ENCODE measurements at regions not wholly inside any gene's neighbourhood (a gene's known extent, or its start where the extent isn't known, plus 50 kb on each side); places are given as distances from the start of the nearest gene placed in this dataset.

DNA sequence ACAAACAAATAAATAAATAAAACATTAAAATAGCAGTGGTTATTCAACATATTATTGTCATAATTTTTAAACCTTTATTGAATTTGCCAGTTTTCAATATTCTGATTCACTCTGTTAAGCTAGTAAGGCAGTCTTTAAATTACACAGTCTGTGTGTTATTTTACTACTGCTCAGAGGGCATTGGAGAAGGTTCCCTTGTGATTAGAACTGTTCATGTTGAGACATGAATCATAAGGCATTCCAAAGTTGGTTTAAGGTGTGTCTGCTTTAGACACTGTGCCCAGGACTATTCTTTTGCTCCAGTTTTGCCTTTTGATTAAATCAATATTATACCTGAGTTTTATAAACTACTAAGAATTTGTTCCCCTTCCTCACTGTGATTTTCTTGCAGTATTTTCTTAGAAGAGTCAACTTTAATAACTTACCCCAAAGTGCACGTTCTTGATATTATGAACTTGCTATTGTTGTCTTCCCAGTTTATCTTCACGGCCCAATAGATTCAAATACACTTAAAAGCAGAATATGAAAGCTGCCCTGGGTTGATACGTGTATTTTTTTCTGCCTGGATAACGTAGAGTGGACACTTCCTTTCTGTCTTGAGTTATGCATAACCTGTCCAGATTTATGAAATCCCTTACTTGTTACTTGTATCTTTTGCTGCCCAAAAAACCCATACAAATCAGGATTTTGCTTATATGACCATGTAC, 105.3 kb upstream of the BCAT1 start:
- Mint-ChIP-seq H3K27ac (ENCODE audit: low read depth, unreplicated experiment) (peak overlapping the region; percentile 91), H3K36me3 (ENCODE audit: insufficient read depth, unreplicated experiment) (no peaks in the 10 kb centered on the region), H3K4me1 (ENCODE audit: insufficient read depth, unreplicated experiment) (peaks cover 41% of the 10 kb centered on the region), H3K9me3 (ENCODE audit: unreplicated experiment) (no peaks in the 10 kb centered on the region), H3K4me3 (ENCODE audit: unreplicated experiment) (peak overlapping the region; percentile 32), H3K27me3 (ENCODE audit: insufficient read depth, unreplicated experiment) (no peaks in the 10 kb centered on the region)
- intact Hi-C loops (cut with micrococcal nuclease) = no loop called here
- CTCF ChIA-PET = interaction anchor here (0.6 to 1.9 kb wide), 5 partner anchors 8 to 101 kb away, joined by 3 to 11 read pairs (median 5); no protein-coding TSS in a partner anchor
- POLR2A ChIA-PET = interaction anchor here (1.0 to 6.0 kb wide), 16 partner anchors 7 to 215 kb away, joined by 3 to 43 read pairs (median 5); no protein-coding TSS in a partner anchor
- BruUV-seq (replicated peaks) = TSS peak; percentile 22
- peak; percentile 70 for DNase-seq (ENCODE audit: unreplicated experiment)
- TF ChIP-seq, protein P1, sequence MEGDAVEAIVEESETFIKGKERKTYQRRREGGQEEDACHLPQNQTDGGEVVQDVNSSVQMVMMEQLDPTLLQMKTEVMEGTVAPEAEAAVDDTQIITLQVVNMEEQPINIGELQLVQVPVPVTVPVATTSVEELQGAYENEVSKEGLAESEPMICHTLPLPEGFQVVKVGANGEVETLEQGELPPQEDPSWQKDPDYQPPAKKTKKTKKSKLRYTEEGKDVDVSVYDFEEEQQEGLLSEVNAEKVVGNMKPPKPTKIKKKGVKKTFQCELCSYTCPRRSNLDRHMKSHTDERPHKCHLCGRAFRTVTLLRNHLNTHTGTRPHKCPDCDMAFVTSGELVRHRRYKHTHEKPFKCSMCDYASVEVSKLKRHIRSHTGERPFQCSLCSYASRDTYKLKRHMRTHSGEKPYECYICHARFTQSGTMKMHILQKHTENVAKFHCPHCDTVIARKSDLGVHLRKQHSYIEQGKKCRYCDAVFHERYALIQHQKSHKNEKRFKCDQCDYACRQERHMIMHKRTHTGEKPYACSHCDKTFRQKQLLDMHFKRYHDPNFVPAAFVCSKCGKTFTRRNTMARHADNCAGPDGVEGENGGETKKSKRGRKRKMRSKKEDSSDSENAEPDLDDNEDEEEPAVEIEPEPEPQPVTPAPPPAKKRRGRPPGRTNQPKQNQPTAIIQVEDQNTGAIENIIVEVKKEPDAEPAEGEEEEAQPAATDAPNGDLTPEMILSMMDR (IDR thresholded peaks at IDR 0.05; ENCODE audit: unreplicated experiment) = no peak

DNA sequence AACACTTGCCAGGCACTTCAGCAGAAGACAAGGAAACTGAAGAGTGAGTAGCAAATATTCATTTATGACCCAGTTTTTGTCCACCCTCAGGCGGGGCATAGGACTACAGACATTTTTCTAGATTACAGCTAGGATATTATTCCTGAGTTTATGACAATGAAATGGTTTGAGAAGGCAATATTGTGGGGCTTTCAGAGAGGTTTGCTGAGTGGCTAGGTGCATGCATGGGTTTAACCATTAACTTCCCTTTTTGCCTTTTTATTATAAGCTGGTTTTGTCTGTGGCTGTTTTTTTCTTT, 104.0 kb upstream of the BCAT1 start:
- BruUV-seq (replicated peaks) = no TSS peak
- Mint-ChIP-seq H3K27me3 (ENCODE audit: insufficient read depth, unreplicated experiment) (no peaks in the 10 kb centered on the region), H3K27ac (ENCODE audit: low read depth, unreplicated experiment) (peak overlapping the region; percentile 49), H3K9me3 (ENCODE audit: unreplicated experiment) (no peaks in the 10 kb centered on the region), H3K36me3 (ENCODE audit: insufficient read depth, unreplicated experiment) (no peaks in the 10 kb centered on the region), H3K4me3 (ENCODE audit: unreplicated experiment) (no peak overlapping the region), H3K4me1 (ENCODE audit: insufficient read depth, unreplicated experiment) (peaks cover 41% of the 10 kb centered on the region)
- CTCF ChIA-PET = interaction anchor here (0.8 to 1.9 kb wide), 4 partner anchors 10 to 102 kb away, joined by 3 to 11 read pairs (median 4); no protein-coding TSS in a partner anchor
- POLR2A ChIA-PET = interaction anchor here (0.7 to 6.0 kb wide), 6 partner anchors 10 to 80 kb away, joined by 4 to 43 read pairs (median 6); no protein-coding TSS in a partner anchor
- DNase-seq (ENCODE audit: unreplicated experiment) = no peak
- TF ChIP-seq, protein P1 (IDR thresholded peaks at IDR 0.05; ENCODE audit: unreplicated experiment) = no peak
- intact Hi-C loops (cut with micrococcal nuclease) = no loop called here

DNA sequence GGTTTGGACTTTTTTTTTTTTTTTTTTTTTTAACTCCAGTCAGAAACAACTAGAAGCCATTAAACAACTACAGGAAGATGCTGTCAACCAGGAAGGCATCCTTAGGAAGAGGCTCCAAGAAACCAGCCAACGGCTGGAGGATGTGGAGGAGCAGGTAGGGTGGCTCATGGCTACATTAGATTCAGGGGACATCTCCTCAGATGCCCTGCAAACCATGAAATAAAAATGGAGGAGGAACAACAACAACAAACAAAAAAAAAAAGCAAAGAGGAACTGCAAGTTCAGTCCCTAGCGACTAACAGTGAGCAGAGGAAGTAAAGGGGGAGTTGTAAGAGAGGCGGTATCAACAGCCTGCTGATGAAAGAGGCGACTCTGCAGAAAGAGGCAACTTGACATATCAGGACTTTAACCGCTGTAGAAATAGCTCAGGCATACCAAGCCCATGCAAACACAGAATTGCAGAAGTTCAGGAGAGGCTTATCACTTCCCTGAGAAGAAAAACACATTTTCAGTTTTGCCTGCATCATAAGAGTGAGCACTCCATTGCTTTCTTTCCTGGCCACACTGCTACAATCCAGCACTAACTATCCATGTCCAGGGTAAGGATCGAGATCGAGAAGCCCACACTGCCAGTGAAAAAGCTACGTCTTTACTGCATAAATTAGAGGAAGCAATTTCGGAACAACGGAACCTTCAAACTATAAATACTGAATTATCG, 103.5 kb upstream of the BCAT1 start:
- H3K36me3 Mint-ChIP-seq (ENCODE audit: insufficient read depth, unreplicated experiment) = no peaks in the 10 kb centered on the region
- POLR2A ChIA-PET = interaction anchor here (0.7 to 6.0 kb wide), 3 partner anchors 10 to 53 kb away, joined by 6 to 43 read pairs (median 14); no protein-coding TSS in a partner anchor
- no peak overlapping the region for H3K4me3 Mint-ChIP-seq (ENCODE audit: unreplicated experiment)
- no peak for DNase-seq (ENCODE audit: unreplicated experiment)
- intact Hi-C loops (cut with micrococcal nuclease) = no loop called here
- H3K9me3 Mint-ChIP-seq (ENCODE audit: unreplicated experiment) = no peaks in the 10 kb centered on the region
- H3K27me3 Mint-ChIP-seq (ENCODE audit: insufficient read depth, unreplicated experiment) = no peaks in the 10 kb centered on the region
- CTCF ChIA-PET = interaction anchor here (0.6 to 1.9 kb wide), 5 partner anchors 10 to 102 kb away, joined by 3 to 11 read pairs (median 4); no protein-coding TSS in a partner anchor
- no TSS peak for BruUV-seq (replicated peaks)
- peak overlapping the region; percentile 49 for H3K27ac Mint-ChIP-seq (ENCODE audit: low read depth, unreplicated experiment)
- TF ChIP-seq, protein P1 (IDR thresholded peaks at IDR 0.05; ENCODE audit: unreplicated experiment) = no peak
- H3K4me1 Mint-ChIP-seq (ENCODE audit: insufficient read depth, unreplicated experiment) = peaks cover 41% of the 10 kb centered on the region

DNA sequence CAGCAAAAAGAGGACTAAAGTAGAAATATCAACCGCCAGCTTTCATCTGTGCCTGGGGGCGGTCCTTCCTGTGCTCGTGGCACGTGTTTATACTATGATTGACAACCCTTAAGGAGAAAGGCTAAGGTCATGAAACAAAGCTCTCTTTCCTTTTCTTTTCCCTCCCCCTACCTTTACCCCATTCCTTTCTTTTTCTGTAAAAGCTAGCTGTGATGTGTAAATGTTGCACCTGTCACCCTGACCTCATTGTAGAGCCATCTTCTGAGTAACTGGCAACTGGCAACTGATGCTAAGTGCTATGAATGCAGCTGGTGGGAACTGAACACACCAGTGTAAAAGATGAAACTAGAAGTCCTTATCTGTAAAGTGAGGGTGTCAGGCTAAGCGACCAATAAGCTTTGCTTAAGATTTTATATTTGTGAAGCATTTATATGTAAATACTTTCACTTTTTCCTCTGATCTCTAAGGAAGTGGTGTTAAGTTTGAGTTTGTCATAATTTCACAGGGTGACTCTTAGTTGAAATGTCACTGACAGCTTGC, 102.8 kb upstream of the BCAT1 start:
- Mint-ChIP-seq H3K27ac (ENCODE audit: low read depth, unreplicated experiment) (no peak overlapping the region), H3K4me1 (ENCODE audit: insufficient read depth, unreplicated experiment) (peaks cover 36% of the 10 kb centered on the region), H3K4me3 (ENCODE audit: unreplicated experiment) (no peak overlapping the region), H3K27me3 (ENCODE audit: insufficient read depth, unreplicated experiment) (no peaks in the 10 kb centered on the region), H3K36me3 (ENCODE audit: insufficient read depth, unreplicated experiment) (no peaks in the 10 kb centered on the region), H3K9me3 (ENCODE audit: unreplicated experiment) (peaks cover 1% of the 10 kb centered on the region)
- TF ChIP-seq, protein P1 (IDR thresholded peaks at IDR 0.05; ENCODE audit: unreplicated experiment) = no peak
- intact Hi-C loops (cut with micrococcal nuclease) = no loop called here
- DNase-seq (ENCODE audit: unreplicated experiment) = no peak
- ChIA-PET POLR2A (interaction anchor here (6.0 kb wide), 1 partner anchor 53 kb away, joined by 43 read pairs; no protein-coding TSS in a partner anchor), CTCF (interaction anchor here (0.6 to 1.2 kb wide), 2 partner anchors 13 to 89 kb away, joined by 3 to 4 read pairs; no protein-coding TSS in a partner anchor)
- BruUV-seq (replicated peaks) = no TSS peak
